Omental fat pad (tissue), 3 donors: ENCODE measurements at regions not wholly inside any gene's neighbourhood (a gene's known extent, or its start where the extent isn't known, plus 50 kb on each side); places are given as distances from the start of the nearest gene placed in this dataset.

Experiments used
- ATAC-seq: fragments of 150-250 bp; one replicate; pipeline ENCODE4 v1.9.1; 2016; ENCODE audit warnings: mild to moderate bottlenecking, moderate library complexity; ENCODE audit not compliant: low FRiP score
- DNase-seq: peaks from one replicate; pipeline ENCODE4 v3.0.0-alpha.2; 2019; ENCODE audit warnings: low spot score
- CTCF ChIP-seq, 3 donors: fragments of 450-650 bp; IDR thresholded peaks; one replicate each; pipeline ENCODE4 v1.5.1; 2016 to 2017; ENCODE audit warnings: antibody characterized with exemption in 3 of 3, mild to moderate bottlenecking in 3 of 3, moderate library complexity in 2 of 3

GRCh38 chr4:82038936-82039335, 334.9 kb downstream of the HNRNPD start:
- ATAC-seq (no peak), DNase-seq (no peak)
- TF ChIP-seq CTCF (IDR thresholded peaks at IDR 0.05), result no peak

- no peak for TF ChIP-seq CTCF (IDR thresholded peaks at IDR 0.05)
- no peak for ATAC-seq
Observed at GRCh38 chr4:82036181-82036580, 337.6 kb downstream of the HNRNPD start.

GRCh38 chr4:82034878-82035277, 338.9 kb downstream of the HNRNPD start:
- DNase-seq, result no peak
- no peak for ATAC-seq
- no peak for TF ChIP-seq CTCF (IDR thresholded peaks at IDR 0.05)

More at GRCh38 chr4:82036181-82036580, 337.6 kb downstream of the HNRNPD start:
- DNase-seq, result no peak

GRCh38 chr4:82033862-82034261, 339.9 kb downstream of the HNRNPD start:
- ATAC-seq (no peak), DNase-seq (no peak)
- TF ChIP-seq CTCF (IDR thresholded peaks at IDR 0.05), result no peak

GRCh38 chr4:82031376-82031927, 342.3 kb downstream of the HNRNPD start:
- no peak for TF ChIP-seq CTCF (IDR thresholded peaks at IDR 0.05)
- no peak for DNase-seq
- no peak for ATAC-seq

- ATAC-seq (no peak), DNase-seq (no peak)
- TF ChIP-seq CTCF (IDR thresholded peaks at IDR 0.05), result no peak
Observed at GRCh38 chr4:82017680-82018079, 356.1 kb downstream of the HNRNPD start.

GRCh38 chr4:82005158-82005557, 368.6 kb downstream of the HNRNPD start:
- no peak for TF ChIP-seq CTCF (IDR thresholded peaks at IDR 0.05)
- ATAC-seq (no peak), DNase-seq (no peak)
